ENCODE measurements at regions not wholly inside any gene's neighbourhood (a gene's known extent, or its start where the extent isn't known, plus 50 kb on each side); places are given as distances from the start of the nearest gene placed in this dataset.

DNA sequence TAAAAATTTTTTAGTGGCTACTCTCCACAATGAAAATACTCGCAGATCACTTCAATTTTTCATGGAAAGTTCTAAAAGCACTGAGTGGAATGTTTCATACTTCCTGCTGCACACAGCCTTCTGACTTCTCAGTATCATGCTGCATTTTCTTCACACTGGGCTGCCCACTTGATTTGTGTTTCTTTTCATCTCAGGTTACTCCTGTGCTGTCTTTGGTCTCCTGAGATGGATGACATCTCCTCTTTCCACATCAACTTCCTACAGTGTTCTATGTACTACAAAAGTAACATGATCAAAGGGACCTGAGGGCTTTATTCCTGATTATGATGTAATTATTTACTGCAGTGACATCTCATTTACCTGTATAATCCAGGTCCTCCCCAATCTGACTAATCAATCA lies 927.7 kb downstream of the ROBO2 start:
- Mint-ChIP-seq H3K27me3 (ENCODE audit: unreplicated experiment) (peaks cover 2% of the 10 kb centered on the region), H3K9me3 (ENCODE audit: unreplicated experiment) (no peaks in the 10 kb centered on the region), H3K4me3 (ENCODE audit: unreplicated experiment) (no peak overlapping the region), H3K4me1 (ENCODE audit: low read depth, unreplicated experiment) (no peaks in the 10 kb centered on the region), H3K27ac (ENCODE audit: unreplicated experiment) (no peak overlapping the region), H3K36me3 (ENCODE audit: unreplicated experiment) (no peaks in the 10 kb centered on the region)
- TF ChIP-seq, protein P1, sequence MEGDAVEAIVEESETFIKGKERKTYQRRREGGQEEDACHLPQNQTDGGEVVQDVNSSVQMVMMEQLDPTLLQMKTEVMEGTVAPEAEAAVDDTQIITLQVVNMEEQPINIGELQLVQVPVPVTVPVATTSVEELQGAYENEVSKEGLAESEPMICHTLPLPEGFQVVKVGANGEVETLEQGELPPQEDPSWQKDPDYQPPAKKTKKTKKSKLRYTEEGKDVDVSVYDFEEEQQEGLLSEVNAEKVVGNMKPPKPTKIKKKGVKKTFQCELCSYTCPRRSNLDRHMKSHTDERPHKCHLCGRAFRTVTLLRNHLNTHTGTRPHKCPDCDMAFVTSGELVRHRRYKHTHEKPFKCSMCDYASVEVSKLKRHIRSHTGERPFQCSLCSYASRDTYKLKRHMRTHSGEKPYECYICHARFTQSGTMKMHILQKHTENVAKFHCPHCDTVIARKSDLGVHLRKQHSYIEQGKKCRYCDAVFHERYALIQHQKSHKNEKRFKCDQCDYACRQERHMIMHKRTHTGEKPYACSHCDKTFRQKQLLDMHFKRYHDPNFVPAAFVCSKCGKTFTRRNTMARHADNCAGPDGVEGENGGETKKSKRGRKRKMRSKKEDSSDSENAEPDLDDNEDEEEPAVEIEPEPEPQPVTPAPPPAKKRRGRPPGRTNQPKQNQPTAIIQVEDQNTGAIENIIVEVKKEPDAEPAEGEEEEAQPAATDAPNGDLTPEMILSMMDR (IDR thresholded peaks at IDR 0.05; ENCODE audit: partially characterized antibody, unreplicated experiment), result no peak
- DNase-seq, result no peak

DNA sequence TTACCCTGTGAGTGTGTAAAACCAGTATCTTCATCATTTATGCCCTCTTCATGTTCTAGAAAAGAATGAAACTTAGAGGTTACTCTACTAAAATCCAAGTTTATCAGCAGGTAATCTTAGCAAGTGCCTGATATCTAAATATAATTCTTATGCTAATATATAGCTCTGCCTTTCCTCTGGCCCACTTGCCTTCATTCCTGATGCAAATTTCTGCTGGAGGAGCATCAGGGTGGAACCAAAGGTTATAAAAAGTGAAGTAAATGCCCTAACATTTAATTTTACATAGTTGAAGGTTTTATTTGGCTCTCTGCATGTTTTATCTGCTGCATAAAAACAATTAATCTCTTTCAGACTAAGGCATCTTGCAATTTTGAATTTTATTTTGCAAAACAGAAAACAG lies 936.2 kb downstream of the ROBO2 start:
- H3K9me3 Mint-ChIP-seq (ENCODE audit: unreplicated experiment), result no peaks in the 10 kb centered on the region
- H3K27ac Mint-ChIP-seq (ENCODE audit: unreplicated experiment), result no peak overlapping the region
- H3K36me3 Mint-ChIP-seq (ENCODE audit: unreplicated experiment), result no peaks in the 10 kb centered on the region

DNA sequence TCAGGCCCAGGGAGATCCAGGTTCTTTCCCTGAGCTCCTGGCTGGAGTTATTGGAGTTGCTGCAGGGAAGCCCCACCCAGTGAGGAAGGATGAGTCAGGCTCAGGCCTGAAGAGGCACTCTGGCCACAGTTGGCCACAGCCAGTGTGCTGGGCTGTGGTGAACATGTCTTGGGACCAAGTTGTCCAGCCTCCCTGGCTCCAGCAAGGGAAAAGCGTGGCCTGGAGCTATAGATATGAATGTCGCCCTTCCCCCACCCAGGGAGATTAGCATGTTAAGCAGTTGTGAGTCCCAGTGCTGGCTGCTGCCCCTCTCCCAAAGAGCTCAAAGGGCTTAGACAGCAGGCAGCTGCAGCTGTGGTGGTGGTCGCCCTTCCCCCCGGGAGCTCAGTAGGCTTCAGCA lies 963.2 kb downstream of the ROBO2 start:
- TF ChIP-seq, protein P1 (IDR thresholded peaks at IDR 0.05; ENCODE audit: partially characterized antibody, unreplicated experiment), result no peak
- no peak for DNase-seq
- no peaks in the 10 kb centered on the region for H3K4me1 Mint-ChIP-seq (ENCODE audit: low read depth, unreplicated experiment)
- no peaks in the 10 kb centered on the region for H3K9me3 Mint-ChIP-seq (ENCODE audit: unreplicated experiment)
- H3K27me3 Mint-ChIP-seq (ENCODE audit: unreplicated experiment), result no peaks in the 10 kb centered on the region
- H3K27ac Mint-ChIP-seq (ENCODE audit: unreplicated experiment), result no peak overlapping the region
- H3K36me3 Mint-ChIP-seq (ENCODE audit: unreplicated experiment), result no peaks in the 10 kb centered on the region
- no peak overlapping the region for H3K4me3 Mint-ChIP-seq (ENCODE audit: unreplicated experiment)

More for the DNA sequence above, 936.2 kb downstream of the ROBO2 start:
- no peaks in the 10 kb centered on the region for H3K4me1 Mint-ChIP-seq (ENCODE audit: low read depth, unreplicated experiment)
- TF ChIP-seq, protein P1 (IDR thresholded peaks at IDR 0.05; ENCODE audit: partially characterized antibody, unreplicated experiment), result no peak
- no peak for DNase-seq
- peaks cover 1% of the 10 kb centered on the region for H3K27me3 Mint-ChIP-seq (ENCODE audit: unreplicated experiment)
- no peak overlapping the region for H3K4me3 Mint-ChIP-seq (ENCODE audit: unreplicated experiment)

DNA sequence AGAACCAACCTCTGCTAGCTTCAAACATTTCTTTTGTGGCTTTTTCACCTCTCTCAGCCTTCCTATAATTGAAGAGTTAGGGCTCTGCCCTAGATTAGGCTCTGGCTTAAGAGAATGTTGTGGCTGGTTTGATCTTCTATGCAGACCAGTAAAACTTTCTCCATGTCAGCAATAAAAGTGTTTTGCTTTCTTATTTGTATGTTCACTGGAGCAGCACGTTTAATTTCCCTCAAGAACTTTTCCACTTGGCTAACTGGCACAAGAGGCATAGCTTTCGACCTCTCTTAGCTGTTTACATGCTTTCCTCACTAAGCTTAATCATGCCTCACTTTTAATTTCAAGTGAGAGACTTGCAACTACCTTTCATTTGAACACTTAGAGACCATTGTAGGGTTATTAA lies 964.7 kb downstream of the ROBO2 start:
- no peak overlapping the region for H3K4me3 Mint-ChIP-seq (ENCODE audit: unreplicated experiment)
- no peaks in the 10 kb centered on the region for H3K4me1 Mint-ChIP-seq (ENCODE audit: low read depth, unreplicated experiment)
- no peaks in the 10 kb centered on the region for H3K9me3 Mint-ChIP-seq (ENCODE audit: unreplicated experiment)
- no peak overlapping the region for H3K27ac Mint-ChIP-seq (ENCODE audit: unreplicated experiment)
- no peak for DNase-seq
- H3K36me3 Mint-ChIP-seq (ENCODE audit: unreplicated experiment), result no peaks in the 10 kb centered on the region
- no peaks in the 10 kb centered on the region for H3K27me3 Mint-ChIP-seq (ENCODE audit: unreplicated experiment)
- TF ChIP-seq, protein P1 (IDR thresholded peaks at IDR 0.05; ENCODE audit: partially characterized antibody, unreplicated experiment), result no peak

DNA sequence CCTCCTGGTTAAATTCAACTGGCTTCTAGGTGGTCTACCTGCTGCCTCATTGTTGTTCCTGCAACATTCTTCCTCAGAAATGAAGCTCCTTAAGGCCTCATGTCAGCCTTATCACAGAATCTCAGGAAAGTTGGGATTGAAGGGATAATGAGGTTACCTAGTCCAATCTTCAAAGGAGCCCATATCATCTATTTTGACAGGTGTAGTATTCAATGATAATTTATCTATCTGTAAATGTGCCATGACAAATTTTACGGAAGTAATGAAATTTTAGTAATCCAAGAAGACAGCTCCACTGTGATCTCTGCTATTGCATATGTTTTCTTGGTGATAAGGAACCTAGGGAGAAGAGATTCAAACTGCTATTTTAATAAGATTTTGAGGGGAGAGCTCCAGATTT lies 973.8 kb downstream of the ROBO2 start:
- peaks cover 2% of the 10 kb centered on the region for H3K9me3 Mint-ChIP-seq (ENCODE audit: unreplicated experiment)
- H3K27me3 Mint-ChIP-seq (ENCODE audit: unreplicated experiment), result no peaks in the 10 kb centered on the region
- no peaks in the 10 kb centered on the region for H3K4me1 Mint-ChIP-seq (ENCODE audit: low read depth, unreplicated experiment)
- no peak overlapping the region for H3K4me3 Mint-ChIP-seq (ENCODE audit: unreplicated experiment)
- TF ChIP-seq, protein P1 (IDR thresholded peaks at IDR 0.05; ENCODE audit: partially characterized antibody, unreplicated experiment), result no peak
- no peak overlapping the region for H3K27ac Mint-ChIP-seq (ENCODE audit: unreplicated experiment)
- peaks cover 6% of the 10 kb centered on the region for H3K36me3 Mint-ChIP-seq (ENCODE audit: unreplicated experiment)
- no peak for DNase-seq
